ENCODE measurements at regions not wholly inside any gene's neighbourhood (a gene's known extent, or its start where the extent isn't known, plus 50 kb on each side); places are given as distances from the start of the nearest gene placed in this dataset.

DNA sequence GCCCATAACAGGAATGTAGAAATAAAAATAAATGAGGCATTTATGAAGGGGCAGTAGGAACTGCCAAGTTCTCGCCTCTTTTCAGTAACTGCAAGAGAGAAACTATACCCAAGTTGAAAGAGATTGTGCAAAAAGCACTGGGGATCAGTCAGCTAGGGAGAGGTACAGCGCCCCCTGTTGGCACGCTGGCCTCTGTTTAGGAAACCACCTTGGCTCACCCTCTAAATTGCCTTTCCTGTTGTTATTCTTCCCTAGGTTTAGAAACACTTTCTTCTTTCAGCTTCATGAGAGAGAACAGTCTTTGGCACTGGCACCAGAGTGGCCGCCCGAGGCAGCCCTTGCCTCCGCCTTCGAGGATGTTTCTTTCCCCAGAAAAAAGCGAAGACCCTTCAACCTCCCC, 348.5 kb downstream of the MID1IP1 start:
- TF ChIP-seq EZH2 (IDR thresholded peaks at IDR 0.05; ENCODE audit: insufficient read depth, poor library complexity, severe bottlenecking) (no peak), EZH2phosphoT487 (IDR thresholded peaks at IDR 0.05; ENCODE audit: insufficient read depth, low read depth) (no peak)
